Thyroid gland (tissue), 4 donors: ENCODE measurements at regions not wholly inside any gene's neighbourhood (a gene's known extent, or its start where the extent isn't known, plus 50 kb on each side); places are given as distances from the start of the nearest gene placed in this dataset.

Experiments used
- CTCF ChIP-seq, 6 experiments: fragments of 200-600 bp in 3 of 6; fragments of 450-650 bp in 3 of 6; sonication (generic) in 3 of 6; IDR thresholded peaks; one replicate each; pipeline ENCODE4 v1.5.1; 2016 to 2019; ENCODE audit warnings: antibody characterized with exemption in 6 of 6, mild to moderate bottlenecking in 2 of 6, inconsistent platforms in 1 of 6, moderate library complexity in 1 of 6
- POLR2A ChIP-seq, 2 donors: fragments of 450-650 bp; IDR thresholded peaks; one replicate each; pipeline ENCODE4 v1.6.1; 2017; ENCODE audit warnings: antibody characterized with exemption in 2 of 2, mild to moderate bottlenecking in 2 of 2, moderate library complexity in 1 of 2

GRCh38 chr5:1736065-1736464, 63.6 kb downstream of the MRPL36 start:
- TF ChIP-seq CTCF (IDR thresholded peaks at IDR 0.05) = no peak
- no peak for TF ChIP-seq POLR2A (IDR thresholded peaks at IDR 0.05)
